ENCODE measurements at regions not wholly inside any gene's neighbourhood (a gene's known extent, or its start where the extent isn't known, plus 50 kb on each side); places are given as distances from the start of the nearest gene placed in this dataset.

DNA sequence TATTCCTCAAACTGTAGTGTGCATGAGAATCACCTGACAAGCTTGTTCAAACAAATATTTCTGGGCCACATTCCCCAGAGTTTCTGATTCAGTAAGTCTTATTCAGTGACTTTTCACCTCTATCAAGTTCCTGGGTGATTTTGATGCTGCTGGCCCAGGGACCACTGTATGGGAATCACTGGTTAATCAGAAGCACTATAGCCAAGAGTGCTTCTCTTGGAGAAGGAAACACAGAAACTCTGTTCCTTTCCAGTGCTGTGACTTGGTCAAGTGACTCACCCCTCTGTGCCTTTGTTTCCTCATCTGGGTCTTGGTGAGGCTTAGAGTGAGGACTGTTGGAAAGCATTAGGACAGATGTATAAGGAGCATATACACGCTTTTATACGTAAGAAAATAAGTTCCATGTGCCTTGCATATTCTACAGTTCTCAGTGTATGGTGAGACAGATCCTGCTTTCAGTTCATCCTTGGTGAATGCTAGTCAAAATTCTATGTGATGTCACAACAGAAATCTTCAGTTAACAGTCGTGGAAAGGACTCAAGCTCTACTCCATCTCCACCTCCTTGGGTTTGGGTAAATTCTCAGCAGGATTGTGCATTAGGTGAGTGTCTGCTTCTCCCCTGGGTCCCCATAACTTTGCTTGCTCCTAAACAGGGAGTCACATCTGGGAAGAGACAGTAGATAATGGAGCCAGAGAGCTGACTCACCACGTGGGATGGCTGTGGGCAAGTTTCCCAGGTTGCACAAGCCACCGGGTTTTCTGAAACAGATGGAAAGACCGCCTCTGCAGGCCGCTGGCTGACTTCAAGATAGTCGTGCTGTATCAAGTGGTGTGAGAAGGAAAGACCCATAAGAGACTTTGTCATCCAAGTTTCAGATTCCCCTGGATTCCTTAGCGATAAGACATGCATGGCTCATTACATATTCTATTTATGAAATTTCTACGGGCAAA lies 117.0 kb downstream of the NXNL2 start:
- ChIA-PET CTCF (interaction anchor here (1.5 kb wide), 1 partner anchor 9 kb away, joined by 5 read pairs; no protein-coding TSS in a partner anchor), POLR2A (no interaction called here)
- no peak overlapping the region for H3K4me3 ChIP-seq (ENCODE audit: low read depth, low read length)
- TF ChIP-seq ZIC2 (tag by site-specific recombination; IDR thresholded peaks at IDR 0.05) (no peak), ZNF521 (tag by site-specific recombination; IDR thresholded peaks at IDR 0.05) (no peak), TRIM28 (IDR thresholded peaks at IDR 0.05; ENCODE audit: borderline replicate concordance, low read length) (no peak), ZNF10 (tag by site-specific recombination; IDR thresholded peaks at IDR 0.05) (no peak), ZNF701 (tag by site-specific recombination; IDR thresholded peaks at IDR 0.05) (no peak), ZFHX2 (tag by site-specific recombination; conservative IDR thresholded peaks at IDR 0.05) (peak; percentile 39), EGR2 (tag by site-specific recombination; IDR thresholded peaks at IDR 0.05; ENCODE audit: low read depth) (peak; percentile 28; the same call in 1 of the 2 replicates)
- TF ChIP-seq, protein P1, sequence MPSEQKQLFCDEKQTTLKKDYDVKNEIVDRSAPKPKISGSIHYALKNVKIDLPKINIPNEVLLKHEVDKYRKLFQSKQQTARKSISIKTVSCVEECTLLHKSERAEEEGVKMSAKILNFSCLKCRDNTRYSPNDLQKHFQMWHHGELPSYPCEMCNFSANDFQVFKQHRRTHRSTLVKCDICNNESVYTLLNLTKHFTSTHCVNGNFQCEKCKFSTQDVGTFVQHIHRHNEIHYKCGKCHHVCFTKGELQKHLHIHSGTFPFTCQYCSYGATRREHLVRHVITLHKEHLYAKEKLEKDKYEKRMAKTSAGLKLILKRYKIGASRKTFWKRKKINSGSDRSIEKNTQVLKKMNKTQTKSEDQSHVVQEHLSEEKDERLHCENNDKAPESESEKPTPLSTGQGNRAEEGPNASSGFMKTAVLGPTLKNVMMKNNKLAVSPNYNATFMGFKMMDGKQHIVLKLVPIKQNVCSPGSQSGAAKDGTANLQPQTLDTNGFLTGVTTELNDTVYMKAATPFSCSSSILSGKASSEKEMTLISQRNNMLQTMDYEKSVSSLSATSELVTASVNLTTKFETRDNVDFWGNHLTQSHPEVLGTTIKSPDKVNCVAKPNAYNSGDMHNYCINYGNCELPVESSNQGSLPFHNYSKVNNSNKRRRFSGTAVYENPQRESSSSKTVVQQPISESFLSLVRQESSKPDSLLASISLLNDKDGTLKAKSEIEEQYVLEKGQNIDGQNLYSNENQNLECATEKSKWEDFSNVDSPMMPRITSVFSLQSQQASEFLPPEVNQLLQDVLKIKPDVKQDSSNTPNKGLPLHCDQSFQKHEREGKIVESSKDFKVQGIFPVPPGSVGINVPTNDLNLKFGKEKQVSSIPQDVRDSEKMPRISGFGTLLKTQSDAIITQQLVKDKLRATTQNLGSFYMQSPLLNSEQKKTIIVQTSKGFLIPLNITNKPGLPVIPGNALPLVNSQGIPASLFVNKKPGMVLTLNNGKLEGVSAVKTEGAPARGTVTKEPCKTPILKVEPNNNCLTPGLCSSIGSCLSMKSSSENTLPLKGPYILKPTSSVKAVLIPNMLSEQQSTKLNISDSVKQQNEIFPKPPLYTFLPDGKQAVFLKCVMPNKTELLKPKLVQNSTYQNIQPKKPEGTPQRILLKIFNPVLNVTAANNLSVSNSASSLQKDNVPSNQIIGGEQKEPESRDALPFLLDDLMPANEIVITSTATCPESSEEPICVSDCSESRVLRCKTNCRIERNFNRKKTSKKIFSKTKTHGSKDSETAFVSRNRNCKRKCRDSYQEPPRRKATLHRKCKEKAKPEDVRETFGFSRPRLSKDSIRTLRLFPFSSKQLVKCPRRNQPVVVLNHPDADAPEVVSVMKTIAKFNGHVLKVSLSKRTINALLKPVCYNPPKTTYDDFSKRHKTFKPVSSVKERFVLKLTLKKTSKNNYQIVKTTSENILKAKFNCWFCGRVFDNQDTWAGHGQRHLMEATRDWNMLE (tag by site-specific recombination; conservative IDR thresholded peaks at IDR 0.05; ENCODE audit: low read depth) = no peak
- TF ChIP-seq, protein P2, sequence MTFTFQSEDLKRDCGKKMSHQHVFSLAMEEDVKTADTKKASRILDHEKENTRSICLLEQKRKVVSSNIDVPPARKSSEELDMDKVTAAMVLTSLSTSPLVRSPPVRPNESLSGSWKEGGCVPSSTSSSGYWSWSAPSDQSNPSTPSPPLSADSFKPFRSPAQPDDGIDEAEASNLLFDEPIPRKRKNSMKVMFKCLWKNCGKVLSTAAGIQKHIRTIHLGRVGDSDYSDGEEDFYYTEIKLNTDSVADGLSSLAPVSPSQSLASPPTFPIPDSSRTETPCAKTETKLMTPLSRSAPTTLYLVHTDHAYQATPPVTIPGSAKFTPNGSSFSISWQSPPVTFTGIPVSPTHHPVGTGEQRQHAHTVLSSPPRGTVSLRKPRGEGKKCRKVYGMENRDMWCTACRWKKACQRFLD (tag by site-specific recombination; IDR thresholded peaks at IDR 0.05) = no peak
- TF ChIP-seq, protein P3, sequence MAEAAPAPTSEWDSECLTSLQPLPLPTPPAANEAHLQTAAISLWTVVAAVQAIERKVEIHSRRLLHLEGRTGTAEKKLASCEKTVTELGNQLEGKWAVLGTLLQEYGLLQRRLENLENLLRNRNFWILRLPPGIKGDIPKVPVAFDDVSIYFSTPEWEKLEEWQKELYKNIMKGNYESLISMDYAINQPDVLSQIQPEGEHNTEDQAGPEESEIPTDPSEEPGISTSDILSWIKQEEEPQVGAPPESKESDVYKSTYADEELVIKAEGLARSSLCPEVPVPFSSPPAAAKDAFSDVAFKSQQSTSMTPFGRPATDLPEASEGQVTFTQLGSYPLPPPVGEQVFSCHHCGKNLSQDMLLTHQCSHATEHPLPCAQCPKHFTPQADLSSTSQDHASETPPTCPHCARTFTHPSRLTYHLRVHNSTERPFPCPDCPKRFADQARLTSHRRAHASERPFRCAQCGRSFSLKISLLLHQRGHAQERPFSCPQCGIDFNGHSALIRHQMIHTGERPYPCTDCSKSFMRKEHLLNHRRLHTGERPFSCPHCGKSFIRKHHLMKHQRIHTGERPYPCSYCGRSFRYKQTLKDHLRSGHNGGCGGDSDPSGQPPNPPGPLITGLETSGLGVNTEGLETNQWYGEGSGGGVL (tag by site-specific recombination; IDR thresholded peaks at IDR 0.05) = no peak
- no peaks in the 10 kb centered on the region for H3K36me3 ChIP-seq (ENCODE audit: control insufficient read depth in 2 of 2, insufficient read depth in 1 of 2, low read length in 2 of 2)
- H3K4me1 ChIP-seq (ENCODE audit: control insufficient read depth, insufficient read depth, low read length) = no peaks in the 10 kb centered on the region
- H3K9me3 ChIP-seq (ENCODE audit: control insufficient read depth, insufficient read depth, low read depth, low read length) = no peaks in the 10 kb centered on the region
- H3K27ac ChIP-seq (ENCODE audit: extremely low read depth, low read depth, low read length) = no peak overlapping the region

DNA sequence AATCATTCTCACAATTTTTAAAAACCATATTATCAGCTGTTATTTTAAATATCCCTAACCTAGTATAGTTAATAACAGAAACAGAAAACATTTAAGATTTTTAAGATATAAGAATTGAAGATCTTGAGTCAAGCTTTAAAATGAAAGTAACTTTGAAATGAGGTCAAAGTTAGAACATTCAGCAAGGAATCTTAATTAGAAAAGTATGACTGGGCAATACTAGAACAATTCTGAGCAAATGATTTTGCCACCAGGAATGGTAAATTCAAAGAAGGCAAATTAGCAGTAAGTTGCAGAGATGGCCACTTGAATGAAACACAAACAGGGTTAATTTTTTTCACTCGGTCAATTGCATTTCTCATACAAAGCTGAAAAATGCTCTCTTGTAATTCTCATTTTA lies 117.9 kb downstream of the NXNL2 start:
- ChIA-PET POLR2A (interaction anchor here (0.5 kb wide), 1 partner anchor 57 kb away, joined by 4 read pairs; no protein-coding TSS in a partner anchor), CTCF (no interaction called here)
- no peaks in the 10 kb centered on the region for H3K36me3 ChIP-seq (ENCODE audit: control insufficient read depth in 2 of 2, insufficient read depth in 1 of 2, low read length in 2 of 2)
- H3K4me1 ChIP-seq (ENCODE audit: control insufficient read depth, insufficient read depth, low read length) = no peaks in the 10 kb centered on the region
- no peak overlapping the region for H3K27ac ChIP-seq (ENCODE audit: extremely low read depth, low read depth, low read length)
- H3K4me3 ChIP-seq (ENCODE audit: low read depth, low read length) = no peak overlapping the region
- H3K9me3 ChIP-seq (ENCODE audit: control insufficient read depth, insufficient read depth, low read depth, low read length) = no peaks in the 10 kb centered on the region
- TF ChIP-seq, protein P4, sequence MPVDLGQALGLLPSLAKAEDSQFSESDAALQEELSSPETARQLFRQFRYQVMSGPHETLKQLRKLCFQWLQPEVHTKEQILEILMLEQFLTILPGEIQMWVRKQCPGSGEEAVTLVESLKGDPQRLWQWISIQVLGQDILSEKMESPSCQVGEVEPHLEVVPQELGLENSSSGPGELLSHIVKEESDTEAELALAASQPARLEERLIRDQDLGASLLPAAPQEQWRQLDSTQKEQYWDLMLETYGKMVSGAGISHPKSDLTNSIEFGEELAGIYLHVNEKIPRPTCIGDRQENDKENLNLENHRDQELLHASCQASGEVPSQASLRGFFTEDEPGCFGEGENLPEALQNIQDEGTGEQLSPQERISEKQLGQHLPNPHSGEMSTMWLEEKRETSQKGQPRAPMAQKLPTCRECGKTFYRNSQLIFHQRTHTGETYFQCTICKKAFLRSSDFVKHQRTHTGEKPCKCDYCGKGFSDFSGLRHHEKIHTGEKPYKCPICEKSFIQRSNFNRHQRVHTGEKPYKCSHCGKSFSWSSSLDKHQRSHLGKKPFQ (tag by site-specific recombination; IDR thresholded peaks at IDR 0.05) = no peak
- TF ChIP-seq TRIM28 (IDR thresholded peaks at IDR 0.05; ENCODE audit: borderline replicate concordance, low read length) (no peak), ZNF366 (tag by site-specific recombination; conservative IDR thresholded peaks at IDR 0.05) (no peak), ZNF133 (tag by site-specific recombination; IDR thresholded peaks at IDR 0.05) (no peak), ZNF629 (tag by site-specific recombination; IDR thresholded peaks at IDR 0.05) (no peak), ZNF623 (tag by site-specific recombination; IDR thresholded peaks at IDR 0.05) (no peak), ZNF354C (tag by site-specific recombination; IDR thresholded peaks at IDR 0.05; ENCODE audit: borderline replicate concordance, low read depth) (no peak), ZNF239 (tag by site-specific recombination; IDR thresholded peaks at IDR 0.05) (no peak)
- TF ChIP-seq, protein P5, sequence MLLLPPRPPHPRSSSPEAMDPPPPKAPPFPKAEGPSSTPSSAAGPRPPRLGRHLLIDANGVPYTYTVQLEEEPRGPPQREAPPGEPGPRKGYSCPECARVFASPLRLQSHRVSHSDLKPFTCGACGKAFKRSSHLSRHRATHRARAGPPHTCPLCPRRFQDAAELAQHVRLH (tag by site-specific recombination; IDR thresholded peaks at IDR 0.05) = no peak
